Osteoblast (primary cell): ENCODE measurements at regions not wholly inside any gene's neighbourhood (a gene's known extent, or its start where the extent isn't known, plus 50 kb on each side); places are given as distances from the start of the nearest gene placed in this dataset.
"Not testable (repeated sequence)": the region's sequence is repeated elsewhere in the genome, so short reads cannot be mapped to it uniquely, and the experiment has no call there.

Source experiments
- DNase-seq: peaks from one replicate; pipeline ENCODE4 v3.0.0; 2011; ENCODE audit warnings: low spot score, mixed read lengths; ENCODE audit not compliant: insufficient read length; ENCODE audit errors: missing footprints
- H2AFZ ChIP-seq: 2 replicates; pipeline ENCODE4 v1.6.0; 2011; ENCODE audit warnings: mild to moderate bottlenecking, low read length
- H3K27ac ChIP-seq: 2 replicates; pipeline ENCODE4 v1.5.1; 2011; ENCODE audit warnings: mild to moderate bottlenecking, low read depth, low read length, moderate library complexity
- H3K27me3 ChIP-seq: 2 replicates; pipeline ENCODE4 v1.6.0; 2012; ENCODE audit warnings: mild to moderate bottlenecking, control low read depth, inconsistent platforms, low read length, moderate library complexity; ENCODE audit not compliant: insufficient read depth
- H3K36me3 ChIP-seq: 2 replicates; pipeline ENCODE4 v1.5.1; 2011; ENCODE audit warnings: mild to moderate bottlenecking, low read length, control low read depth, moderate library complexity; ENCODE audit not compliant: insufficient read depth
- H3K4me1 ChIP-seq: 2 replicates; pipeline ENCODE4 v1.5.1; 2011; ENCODE audit warnings: mild to moderate bottlenecking, low read length, control low read depth, moderate library complexity; ENCODE audit not compliant: insufficient read depth
- H3K4me2 ChIP-seq: 2 replicates; pipeline ENCODE4 v1.6.0; 2011; ENCODE audit warnings: mild to moderate bottlenecking, low read length; ENCODE audit not compliant: insufficient read depth
- H3K4me3 ChIP-seq: fragments of 200-600 bp; sonication (generic); 3 replicates; pipeline ENCODE4 v1.5.1; 2012; ENCODE audit warnings: mild to moderate bottlenecking, low read length, inconsistent platforms; ENCODE audit not compliant: insufficient read depth
- H3K79me2 ChIP-seq: 2 replicates; pipeline ENCODE4 v1.6.0; 2012; ENCODE audit warnings: mild to moderate bottlenecking, low read length, control low read depth, inconsistent platforms; ENCODE audit not compliant: insufficient read depth
- H3K9me3 ChIP-seq: 2 replicates; pipeline ENCODE4 v1.5.1; 2011; ENCODE audit warnings: low read depth, low read length, control low read depth
- H4K20me1 ChIP-seq: 2 replicates; pipeline ENCODE4 v1.6.0; 2012; ENCODE audit warnings: mild to moderate bottlenecking, low read length, control low read depth; ENCODE audit not compliant: insufficient read depth
- CTCF ChIP-seq: IDR thresholded peaks from 2 replicates; pipeline ENCODE4 v1.5.1; 2011; ENCODE audit warnings: mild to moderate bottlenecking, low read depth, low read length, moderate library complexity; ENCODE audit errors: extremely low read depth

DNA sequence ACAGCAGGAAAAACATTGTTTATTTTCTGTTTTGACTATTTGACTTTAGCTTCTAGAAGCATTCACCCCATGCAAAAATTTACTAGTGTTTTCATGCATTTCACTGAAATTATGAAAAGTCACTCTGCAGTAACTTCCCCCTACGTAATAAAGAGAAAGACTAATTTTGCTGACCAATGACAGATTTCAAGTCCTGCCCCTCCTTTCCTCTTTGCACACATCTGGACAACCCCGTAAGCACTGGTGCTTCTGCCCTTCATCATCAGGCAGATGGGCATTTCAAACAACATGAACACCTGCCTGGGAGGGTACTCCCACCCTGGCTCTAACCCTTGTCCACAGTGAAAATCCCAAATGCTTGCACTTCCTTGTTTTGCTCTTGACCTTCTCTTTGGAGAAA lies 815.0 kb upstream of the ID2 start:
- Histone ChIP-seq H3K9me3 (no peaks in the 10 kb centered on the region), H2AFZ (no peak overlapping the region), H3K4me2 (no peak overlapping the region), H4K20me1 (no peaks in the 10 kb centered on the region), H3K27ac (no peak overlapping the region), H3K36me3 (no peaks in the 10 kb centered on the region), H3K4me3 (no peak overlapping the region), H3K4me1 (no peaks in the 10 kb centered on the region), H3K27me3 (no peaks in the 10 kb centered on the region), H3K79me2 (no peaks in the 10 kb centered on the region)
- DNase-seq = no peak
- no peak for TF ChIP-seq CTCF

DNA sequence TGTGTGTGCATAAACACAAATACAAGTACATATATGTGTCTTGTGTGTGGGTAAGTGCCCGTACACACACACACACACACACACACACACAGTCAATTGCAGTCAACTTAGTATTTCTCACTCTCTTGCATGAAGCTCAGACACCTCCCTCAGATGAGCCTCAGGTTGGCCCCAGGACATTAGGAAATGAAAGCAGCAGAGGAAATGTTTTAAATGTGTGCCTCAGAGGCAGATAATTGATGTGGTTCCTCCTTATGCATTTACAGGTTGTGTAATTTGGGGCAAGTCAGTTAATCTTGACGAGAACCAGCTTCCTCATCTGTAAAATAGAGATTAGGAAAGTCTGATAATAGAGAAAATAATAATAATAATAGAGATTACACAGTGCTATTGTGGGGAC lies 814.0 kb upstream of the ID2 start:
- no peaks in the 10 kb centered on the region for H3K4me1 ChIP-seq
- H3K4me2 ChIP-seq = no peak overlapping the region
- H3K4me3 ChIP-seq = no peak overlapping the region
- H4K20me1 ChIP-seq = no peaks in the 10 kb centered on the region
- no peaks in the 10 kb centered on the region for H3K36me3 ChIP-seq
- TF ChIP-seq CTCF = no peak
- DNase-seq = no peak
- H3K9me3 ChIP-seq = no peaks in the 10 kb centered on the region
- no peaks in the 10 kb centered on the region for H3K27me3 ChIP-seq
- no peak overlapping the region for H2AFZ ChIP-seq
- no peaks in the 10 kb centered on the region for H3K79me2 ChIP-seq
- H3K27ac ChIP-seq = no peak overlapping the region

DNA sequence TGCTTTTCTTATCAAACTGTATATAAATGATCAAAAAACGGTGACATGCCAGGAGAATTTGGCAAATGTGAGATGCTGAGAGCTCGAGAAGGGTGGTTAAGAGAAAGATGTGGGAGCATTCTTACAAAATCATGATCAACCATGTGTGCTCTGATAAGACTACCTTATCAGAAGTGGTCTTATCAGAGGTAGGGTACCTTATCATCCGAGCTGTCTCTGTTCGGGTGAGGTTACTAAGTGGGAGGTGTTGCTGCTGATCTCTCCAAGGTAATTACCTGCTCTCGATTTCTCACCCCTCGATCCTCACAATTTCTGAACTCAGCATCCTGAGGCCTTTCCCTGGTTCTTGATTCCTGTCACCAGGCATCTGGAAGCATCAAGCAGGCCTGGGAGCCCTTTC lies 813.0 kb upstream of the ID2 start:
- no peaks in the 10 kb centered on the region for H3K36me3 ChIP-seq
- no peak overlapping the region for H3K4me2 ChIP-seq
- no peak overlapping the region for H2AFZ ChIP-seq
- H3K27ac ChIP-seq = no peak overlapping the region
- no peaks in the 10 kb centered on the region for H3K9me3 ChIP-seq
- no peaks in the 10 kb centered on the region for H3K27me3 ChIP-seq
- no peaks in the 10 kb centered on the region for H4K20me1 ChIP-seq
- no peaks in the 10 kb centered on the region for H3K79me2 ChIP-seq
- no peak overlapping the region for H3K4me3 ChIP-seq
- no peak for TF ChIP-seq CTCF
- DNase-seq = no peak
- H3K4me1 ChIP-seq = no peaks in the 10 kb centered on the region

DNA sequence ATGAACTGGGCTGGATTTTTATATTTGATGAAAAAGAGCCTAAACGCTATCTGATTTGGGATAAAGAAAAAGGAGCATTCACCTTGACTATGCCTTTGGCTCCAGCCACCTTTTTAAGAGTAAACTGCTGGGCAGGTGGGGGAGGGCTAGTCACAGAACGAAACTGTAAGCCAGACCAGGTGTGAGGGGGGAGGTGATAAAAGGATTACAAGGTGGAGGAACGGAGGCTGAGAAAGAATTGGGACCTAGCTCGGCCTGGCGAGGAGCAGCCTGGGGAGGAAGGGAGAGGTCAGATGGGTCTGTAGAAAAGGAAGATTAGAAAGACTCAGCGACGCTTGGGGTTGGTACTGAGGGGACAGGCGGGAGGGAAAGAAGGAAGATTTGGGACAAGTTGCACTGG lies 805.4 kb upstream of the ID2 start:
- H3K9me3 ChIP-seq, H3K79me2 ChIP-seq, H3K27ac ChIP-seq, H3K4me2 ChIP-seq, DNase-seq, H3K4me1 ChIP-seq, H4K20me1 ChIP-seq, H2AFZ ChIP-seq, H3K36me3 ChIP-seq, H3K27me3 ChIP-seq, H3K4me3 ChIP-seq: not testable (repeated sequence)

DNA sequence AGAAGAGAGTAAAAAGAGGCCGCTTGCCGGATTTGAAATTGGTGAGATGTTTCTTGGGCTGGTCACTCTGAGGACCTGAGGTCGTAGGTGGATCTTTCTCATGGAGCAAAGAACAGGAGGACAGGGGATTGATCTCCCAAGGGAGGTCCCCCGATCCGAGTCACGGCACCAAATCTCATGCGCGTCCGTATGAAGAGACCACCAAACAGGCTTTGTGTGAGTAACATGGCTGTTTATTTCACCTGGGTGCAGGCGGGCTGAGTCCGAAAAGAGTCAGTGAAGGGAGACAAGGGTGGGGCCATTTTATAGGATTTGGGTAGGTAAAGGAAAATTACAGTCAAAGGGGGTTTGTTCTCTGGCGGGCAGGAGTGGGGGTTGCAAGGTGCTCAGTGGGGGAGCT lies 803.6 kb upstream of the ID2 start:
- H3K9me3 ChIP-seq, DNase-seq, H3K79me2 ChIP-seq, H3K4me1 ChIP-seq, H3K36me3 ChIP-seq, H4K20me1 ChIP-seq, H3K4me3 ChIP-seq, H2AFZ ChIP-seq, H3K27ac ChIP-seq, H3K4me2 ChIP-seq, H3K27me3 ChIP-seq: not testable (repeated sequence)
